Mammary epithelial cell (primary cell): ENCODE measurements at regions not wholly inside any gene's neighbourhood (a gene's known extent, or its start where the extent isn't known, plus 50 kb on each side); places are given as distances from the start of the nearest gene placed in this dataset.

Experiments used
- EZH2 ChIP-seq: IDR thresholded peaks from 2 replicates; pipeline ENCODE4 v1.6.1; 2012; ENCODE audit warnings: low read length, inconsistent platforms, borderline replicate concordance
- TF ChIP-seq, protein P1 (sequence below), 2 donors: IDR thresholded peaks in 1 of 2; conservative IDR thresholded peaks in 1 of 2; 2 replicates each; pipeline ENCODE4 v1.5.1; 2011 to 2012; ENCODE audit warnings: inconsistent platforms in 2 of 2, low read length in 2 of 2, mild to moderate bottlenecking in 2 of 2, control low read depth in 1 of 2, low read depth in 1 of 2; ENCODE audit not compliant: insufficient read depth in 1 of 2; ENCODE audit errors: extremely low read depth in 1 of 2

DNA sequence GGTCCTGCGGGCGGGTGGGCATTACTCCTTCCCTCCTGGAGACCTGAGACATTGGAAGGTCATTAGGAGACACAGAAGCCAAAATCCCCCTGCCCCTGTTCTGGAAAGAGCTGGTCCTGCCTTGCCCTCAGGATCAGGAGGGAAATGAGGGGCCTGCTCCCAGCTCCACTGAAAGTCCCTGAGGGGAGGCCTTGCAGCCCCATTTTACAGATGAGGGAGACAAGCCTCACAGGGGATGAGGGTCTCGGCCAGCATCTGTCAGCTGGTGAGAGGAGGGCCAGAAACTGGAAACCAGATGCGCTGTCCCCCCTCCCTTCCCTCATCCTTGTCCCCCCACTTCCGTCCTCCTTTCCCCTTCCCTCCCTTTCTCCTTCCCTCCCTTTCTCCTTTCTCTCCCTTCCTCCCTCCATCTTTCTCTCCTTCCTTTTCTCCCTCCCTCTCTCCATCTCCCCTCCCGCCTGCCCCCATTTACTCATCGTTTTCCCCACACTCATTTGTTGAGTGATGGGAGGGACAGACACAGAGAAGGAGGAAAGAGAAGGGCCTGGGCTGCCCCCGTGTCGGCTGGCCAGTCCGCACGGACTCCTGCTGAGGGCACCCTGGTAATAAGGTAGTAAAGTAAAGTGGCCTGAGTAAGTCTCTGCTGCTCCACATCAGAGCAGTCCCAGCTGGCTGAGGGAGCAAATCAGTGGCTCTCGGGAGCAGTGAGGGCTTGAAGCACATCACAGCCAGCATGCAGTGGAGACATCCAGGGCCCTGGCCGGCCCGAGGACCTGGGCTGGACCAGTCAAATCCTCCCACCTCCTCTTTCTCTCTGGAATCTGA is 112.4 kb upstream of the ALDH1A3 start:
- TF ChIP-seq, protein P1, sequence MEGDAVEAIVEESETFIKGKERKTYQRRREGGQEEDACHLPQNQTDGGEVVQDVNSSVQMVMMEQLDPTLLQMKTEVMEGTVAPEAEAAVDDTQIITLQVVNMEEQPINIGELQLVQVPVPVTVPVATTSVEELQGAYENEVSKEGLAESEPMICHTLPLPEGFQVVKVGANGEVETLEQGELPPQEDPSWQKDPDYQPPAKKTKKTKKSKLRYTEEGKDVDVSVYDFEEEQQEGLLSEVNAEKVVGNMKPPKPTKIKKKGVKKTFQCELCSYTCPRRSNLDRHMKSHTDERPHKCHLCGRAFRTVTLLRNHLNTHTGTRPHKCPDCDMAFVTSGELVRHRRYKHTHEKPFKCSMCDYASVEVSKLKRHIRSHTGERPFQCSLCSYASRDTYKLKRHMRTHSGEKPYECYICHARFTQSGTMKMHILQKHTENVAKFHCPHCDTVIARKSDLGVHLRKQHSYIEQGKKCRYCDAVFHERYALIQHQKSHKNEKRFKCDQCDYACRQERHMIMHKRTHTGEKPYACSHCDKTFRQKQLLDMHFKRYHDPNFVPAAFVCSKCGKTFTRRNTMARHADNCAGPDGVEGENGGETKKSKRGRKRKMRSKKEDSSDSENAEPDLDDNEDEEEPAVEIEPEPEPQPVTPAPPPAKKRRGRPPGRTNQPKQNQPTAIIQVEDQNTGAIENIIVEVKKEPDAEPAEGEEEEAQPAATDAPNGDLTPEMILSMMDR (conservative IDR thresholded peaks at IDR 0.05 in 1 of 2, IDR thresholded peaks at IDR 0.05 in 1 of 2; ENCODE audit: extremely low read depth in 1 of 2, insufficient read depth in 1 of 2, low read depth in 1 of 2, low read length in 2 of 2) = no peak
- TF ChIP-seq EZH2 = no peak
